Tibial nerve (tissue), 4 donors: ENCODE measurements at regions not wholly inside any gene's neighbourhood (a gene's known extent, or its start where the extent isn't known, plus 50 kb on each side); places are given as distances from the start of the nearest gene placed in this dataset.

Experiments used
- DNase-seq, 2 donors: peaks; one replicate each; pipeline ENCODE4 v3.0.0-alpha.2; 2019; ENCODE audit warnings: low spot score in 2 of 2
- H3K27ac ChIP-seq, 4 donors: fragments of 200-600 bp; sonication (generic) in 3 of 4; one replicate each; pipeline ENCODE4 v1.5.1; 2017 to 2019; ENCODE audit warnings: mild to moderate bottlenecking in 1 of 4
- H3K27me3 ChIP-seq, 2 donors: fragments of 200-600 bp; sonication (generic) in 1 of 2; one replicate each; pipeline versions ENCODE4 v1.5.1 to v1.6.0; 2017 to 2019
- H3K36me3 ChIP-seq, 3 donors: fragments of 200-600 bp; sonication (generic); one replicate each; pipeline ENCODE4 v1.5.1; 2018 to 2019
- H3K4me1 ChIP-seq, 4 donors: fragments of 200-600 bp; sonication (generic) in 3 of 4; one replicate each; pipeline ENCODE4 v1.5.1; 2017 to 2019
- H3K4me3 ChIP-seq, 4 donors: fragments of 200-600 bp; sonication (generic) in 3 of 4; one replicate each; pipeline ENCODE4 v1.5.1; 2017 to 2019; ENCODE audit warnings: mild to moderate bottlenecking in 1 of 4, moderate library complexity in 1 of 4
- H3K9me3 ChIP-seq, 4 donors: fragments of 200-600 bp; sonication (generic) in 3 of 4; one replicate each; pipeline ENCODE4 v1.5.1; 2017 to 2019
- EP300 ChIP-seq, 2 donors: sonication (generic); formaldehyde crosslinking; IDR thresholded peaks; one replicate each; pipeline ENCODE4 v1.6.1; 2017; ENCODE audit warnings: antibody characterized with exemption in 2 of 2, mild to moderate bottlenecking in 1 of 2
- POLR2A ChIP-seq, 2 donors: fragments of 450-650 bp; IDR thresholded peaks; one replicate each; pipeline ENCODE4 v1.6.1; 2017; ENCODE audit warnings: antibody characterized with exemption in 2 of 2, mild to moderate bottlenecking in 2 of 2, moderate library complexity in 2 of 2
- WGBS, 2 donors: methylation state at CpG; one replicate each; pipeline ENCODE4 v1.1.5; 2018; 5-methylcytosine and 5-hydroxymethylcytosine counted together
- TF ChIP-seq, protein P1 (sequence below), 5 experiments: fragments of 200-600 bp in 3 of 5; fragments of 450-650 bp in 2 of 5; sonication (generic) in 3 of 5; IDR thresholded peaks; one replicate each; pipeline ENCODE4 v1.5.1; 2016 to 2019; ENCODE audit warnings: antibody characterized with exemption in 5 of 5, mild to moderate bottlenecking in 3 of 5, moderate library complexity in 2 of 5

DNA sequence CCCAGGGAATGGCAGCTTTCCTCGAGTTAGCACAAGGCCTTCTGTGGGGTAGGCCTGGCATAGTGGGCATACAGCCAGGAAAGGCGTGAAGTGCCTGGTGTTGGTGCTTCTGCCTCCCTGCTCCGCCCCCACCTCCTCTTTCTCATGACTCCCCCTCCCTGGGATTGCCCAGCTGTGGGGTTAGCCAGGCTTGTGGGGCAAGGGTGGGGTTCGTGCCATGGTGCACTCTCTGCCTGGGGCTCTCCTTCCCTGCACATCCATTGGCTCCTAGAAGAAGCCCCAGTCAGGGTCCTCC, 236.8 kb upstream of the NCAM1 start:
- WGBS, 2 donors: 66 to 74% methylated on average over 4 of the region's 4 CpGs
- H3K36me3 ChIP-seq: no peaks in the 10 kb centered on the region
- DNase-seq: no peak
- no peaks in the 10 kb centered on the region for H3K4me1 ChIP-seq
- no peak overlapping the region for H3K27ac ChIP-seq
- no peaks in the 10 kb centered on the region for H3K27me3 ChIP-seq
- no peaks in the 10 kb centered on the region for H3K9me3 ChIP-seq
- H3K4me3 ChIP-seq: no peak overlapping the region
- TF ChIP-seq, protein P1, sequence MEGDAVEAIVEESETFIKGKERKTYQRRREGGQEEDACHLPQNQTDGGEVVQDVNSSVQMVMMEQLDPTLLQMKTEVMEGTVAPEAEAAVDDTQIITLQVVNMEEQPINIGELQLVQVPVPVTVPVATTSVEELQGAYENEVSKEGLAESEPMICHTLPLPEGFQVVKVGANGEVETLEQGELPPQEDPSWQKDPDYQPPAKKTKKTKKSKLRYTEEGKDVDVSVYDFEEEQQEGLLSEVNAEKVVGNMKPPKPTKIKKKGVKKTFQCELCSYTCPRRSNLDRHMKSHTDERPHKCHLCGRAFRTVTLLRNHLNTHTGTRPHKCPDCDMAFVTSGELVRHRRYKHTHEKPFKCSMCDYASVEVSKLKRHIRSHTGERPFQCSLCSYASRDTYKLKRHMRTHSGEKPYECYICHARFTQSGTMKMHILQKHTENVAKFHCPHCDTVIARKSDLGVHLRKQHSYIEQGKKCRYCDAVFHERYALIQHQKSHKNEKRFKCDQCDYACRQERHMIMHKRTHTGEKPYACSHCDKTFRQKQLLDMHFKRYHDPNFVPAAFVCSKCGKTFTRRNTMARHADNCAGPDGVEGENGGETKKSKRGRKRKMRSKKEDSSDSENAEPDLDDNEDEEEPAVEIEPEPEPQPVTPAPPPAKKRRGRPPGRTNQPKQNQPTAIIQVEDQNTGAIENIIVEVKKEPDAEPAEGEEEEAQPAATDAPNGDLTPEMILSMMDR (IDR thresholded peaks at IDR 0.05): no peak
- TF ChIP-seq POLR2A (IDR thresholded peaks at IDR 0.05) (no peak), EP300 (IDR thresholded peaks at IDR 0.05) (no peak)

DNA sequence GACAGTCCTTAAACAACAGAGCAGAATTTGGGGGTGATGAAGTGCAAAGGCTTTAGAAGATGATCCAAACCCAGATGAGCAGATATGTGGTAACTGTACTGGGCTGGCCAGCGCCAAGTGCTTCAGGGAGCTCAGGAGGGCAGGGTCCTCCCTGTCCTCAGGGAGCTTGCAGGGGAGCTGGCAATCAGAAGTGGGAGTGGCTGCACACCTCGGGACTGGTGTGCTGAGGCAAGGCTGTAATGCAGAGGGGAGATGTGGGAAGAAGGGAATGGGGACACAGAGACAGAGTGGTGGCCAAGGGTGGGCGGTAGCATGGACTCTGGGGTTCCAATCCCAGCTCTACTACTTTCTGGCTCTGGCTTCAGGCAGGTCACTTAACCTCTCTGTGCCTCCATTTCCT, 235.6 kb upstream of the NCAM1 start:
- DNase-seq: no peak
- H3K27me3 ChIP-seq: no peaks in the 10 kb centered on the region
- no peak overlapping the region for H3K4me3 ChIP-seq

GRCh38 chr11:112727341-112727841, 233.8 kb upstream of the NCAM1 start:
- Histone ChIP-seq H3K27ac (no peak overlapping the region), H3K36me3 (no peaks in the 10 kb centered on the region), H3K4me1 (no peaks in the 10 kb centered on the region), H3K27me3 (no peaks in the 10 kb centered on the region), H3K4me3 (no peak overlapping the region), H3K9me3 (no peaks in the 10 kb centered on the region)
- TF ChIP-seq EP300 (IDR thresholded peaks at IDR 0.05): no peak
- TF ChIP-seq POLR2A (IDR thresholded peaks at IDR 0.05): no peak
- TF ChIP-seq, protein P1 (IDR thresholded peaks at IDR 0.05): no peak
- no peak for DNase-seq
- WGBS, 2 donors: 48 to 52% methylated on average over 3 of the region's 3 CpGs

More for the DNA sequence above, 235.6 kb upstream of the NCAM1 start:
- TF ChIP-seq POLR2A (IDR thresholded peaks at IDR 0.05) (no peak), EP300 (IDR thresholded peaks at IDR 0.05) (no peak)
- TF ChIP-seq, protein P1 (IDR thresholded peaks at IDR 0.05): no peak
- Histone ChIP-seq H3K36me3 (no peaks in the 10 kb centered on the region), H3K27ac (no peak overlapping the region), H3K4me1 (no peaks in the 10 kb centered on the region), H3K9me3 (no peaks in the 10 kb centered on the region)
- 65 to 69% methylated on average over 3 of the region's 3 CpGs for WGBS, 2 donors

DNA sequence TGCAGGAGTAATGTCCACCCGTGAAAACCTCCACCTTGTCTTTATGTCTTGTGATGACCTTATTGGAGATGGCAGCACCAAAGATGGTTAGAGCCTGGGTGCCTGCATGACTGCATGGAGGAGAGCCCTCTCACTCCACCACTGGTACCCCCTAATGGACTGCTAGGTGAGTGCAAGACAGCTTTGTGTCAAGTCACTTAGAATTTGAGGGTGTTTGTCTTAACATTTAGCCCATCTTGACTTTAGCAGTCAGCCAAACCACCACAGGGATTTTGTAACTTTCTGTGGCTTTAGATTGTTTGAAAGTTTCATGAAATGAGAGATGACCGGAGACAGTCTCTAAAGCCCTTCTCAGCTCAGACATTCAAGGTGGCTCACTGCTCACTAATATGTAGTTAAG, 232.9 kb upstream of the NCAM1 start:
- H3K9me3 ChIP-seq: no peaks in the 10 kb centered on the region
- H3K4me1 ChIP-seq: no peaks in the 10 kb centered on the region
- TF ChIP-seq EP300 (IDR thresholded peaks at IDR 0.05) (no peak), POLR2A (IDR thresholded peaks at IDR 0.05) (no peak)
- TF ChIP-seq, protein P1 (IDR thresholded peaks at IDR 0.05): no peak
- H3K4me3 ChIP-seq: no peak overlapping the region
- H3K27me3 ChIP-seq: no peaks in the 10 kb centered on the region
- H3K27ac ChIP-seq: no peak overlapping the region
- no peaks in the 10 kb centered on the region for H3K36me3 ChIP-seq
- WGBS, 2 donors: 91 to 95% methylated on average over 2 of the region's 2 CpGs
- no peak for DNase-seq

DNA sequence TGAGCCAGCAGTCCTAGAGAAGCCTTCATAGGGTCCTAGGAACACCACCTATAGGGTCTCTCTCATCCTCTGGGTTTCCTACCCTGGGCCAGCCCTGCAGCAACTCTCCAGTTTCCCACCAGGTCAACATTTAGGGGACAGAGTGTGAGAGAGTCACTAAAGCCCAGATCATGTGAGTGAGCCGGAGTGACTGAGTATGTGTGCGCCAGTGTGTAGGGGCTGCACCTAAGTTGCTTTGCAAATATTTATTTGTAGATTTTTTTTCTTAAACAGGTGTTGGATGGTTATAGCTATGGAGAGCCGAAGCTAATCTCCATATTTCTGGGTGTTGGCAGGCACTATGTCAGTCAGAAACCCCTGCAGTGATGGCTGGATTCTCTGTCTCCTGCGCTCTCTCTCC, 232.5 kb upstream of the NCAM1 start:
- WGBS, 2 donors: 89 to 91% methylated on average over 4 of the region's 4 CpGs
- DNase-seq: no peak

More for the DNA sequence above, 232.5 kb upstream of the NCAM1 start:
- no peak overlapping the region for H3K27ac ChIP-seq
- TF ChIP-seq, protein P1 (IDR thresholded peaks at IDR 0.05): no peak
- TF ChIP-seq EP300 (IDR thresholded peaks at IDR 0.05) (no peak), POLR2A (IDR thresholded peaks at IDR 0.05) (no peak)
- no peaks in the 10 kb centered on the region for H3K4me1 ChIP-seq
- H3K36me3 ChIP-seq: no peaks in the 10 kb centered on the region
- no peak overlapping the region for H3K4me3 ChIP-seq
- no peaks in the 10 kb centered on the region for H3K9me3 ChIP-seq
- H3K27me3 ChIP-seq: no peaks in the 10 kb centered on the region
